ENCODE measurements at regions not wholly inside any gene's neighbourhood (a gene's known extent, or its start where the extent isn't known, plus 50 kb on each side); places are given as distances from the start of the nearest gene placed in this dataset. TPM values are rescaled to one million over a fixed set of nuclear protein-coding genes. Genes with fewer than 3 reads are reported as not detected.

GRCh38 chr7:142337054-142338001 lies 79.5 kb upstream of the PRSS58 start:
- DNase-seq (ENCODE audit: low read depth): no peak

GRCh38 chr7:142334806-142335205 lies 76.9 kb upstream of the PRSS58 start:
- DNase-seq (ENCODE audit: low read depth): no peak

DNA sequence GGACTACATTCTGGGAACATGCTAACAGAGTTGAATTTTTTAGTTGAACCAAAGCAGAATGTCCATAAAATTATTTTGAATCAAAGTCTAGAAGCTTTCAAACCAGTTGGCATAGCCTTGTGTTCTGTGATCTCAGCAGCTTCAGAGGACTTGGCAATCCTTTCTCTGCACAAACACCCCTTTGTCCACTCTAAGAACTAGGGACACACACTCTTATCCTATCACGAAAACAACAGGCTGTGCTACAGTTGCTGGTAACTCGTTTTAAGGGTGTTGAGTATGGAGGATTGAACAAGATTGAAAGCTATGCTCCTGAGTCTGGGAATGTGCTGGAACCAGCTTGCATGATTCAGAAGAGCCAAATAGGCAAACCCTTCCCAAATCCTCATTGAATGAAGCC lies 76.4 kb upstream of the PRSS58 start:
- no peak for DNase-seq (ENCODE audit: low read depth)

DNA sequence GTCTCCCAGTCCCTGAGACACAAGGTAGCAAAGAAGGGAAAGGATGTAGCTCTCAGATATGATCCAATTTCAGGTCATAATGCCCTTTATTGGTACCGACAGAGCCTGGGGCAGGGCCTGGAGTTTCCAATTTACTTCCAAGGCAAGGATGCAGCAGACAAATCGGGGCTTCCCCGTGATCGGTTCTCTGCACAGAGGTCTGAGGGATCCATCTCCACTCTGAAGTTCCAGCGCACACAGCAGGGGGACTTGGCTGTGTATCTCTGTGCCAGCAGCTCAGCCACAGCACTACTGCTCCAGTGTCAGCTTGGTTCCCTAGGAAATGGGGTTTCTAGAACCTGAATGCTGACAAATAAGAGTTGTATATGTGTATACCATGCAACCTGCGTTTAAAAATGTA lies 74.6 kb upstream of the PRSS58 start:
- no peak for DNase-seq (ENCODE audit: low read depth)

DNA sequence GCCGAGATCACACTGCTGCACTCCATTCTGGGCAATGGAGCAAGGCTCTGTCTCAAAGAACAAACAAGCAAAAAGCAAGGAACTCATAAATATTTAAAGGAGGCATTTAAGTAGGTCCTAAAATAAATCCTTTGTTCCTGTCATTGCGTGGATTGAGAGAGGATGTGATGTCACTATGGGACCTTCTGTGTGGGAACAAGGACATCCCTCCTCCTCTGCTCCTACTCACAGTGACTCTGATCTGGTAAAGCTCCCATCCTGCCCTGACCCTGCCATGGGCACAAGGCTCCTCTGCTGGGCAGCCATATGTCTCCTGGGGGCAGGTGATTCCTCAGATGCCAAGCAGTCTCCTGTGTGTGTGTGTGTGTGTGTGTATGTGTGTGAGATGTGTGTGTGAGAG lies 74.1 kb upstream of the PRSS58 start:
- no peak for DNase-seq (ENCODE audit: low read depth)

DNA sequence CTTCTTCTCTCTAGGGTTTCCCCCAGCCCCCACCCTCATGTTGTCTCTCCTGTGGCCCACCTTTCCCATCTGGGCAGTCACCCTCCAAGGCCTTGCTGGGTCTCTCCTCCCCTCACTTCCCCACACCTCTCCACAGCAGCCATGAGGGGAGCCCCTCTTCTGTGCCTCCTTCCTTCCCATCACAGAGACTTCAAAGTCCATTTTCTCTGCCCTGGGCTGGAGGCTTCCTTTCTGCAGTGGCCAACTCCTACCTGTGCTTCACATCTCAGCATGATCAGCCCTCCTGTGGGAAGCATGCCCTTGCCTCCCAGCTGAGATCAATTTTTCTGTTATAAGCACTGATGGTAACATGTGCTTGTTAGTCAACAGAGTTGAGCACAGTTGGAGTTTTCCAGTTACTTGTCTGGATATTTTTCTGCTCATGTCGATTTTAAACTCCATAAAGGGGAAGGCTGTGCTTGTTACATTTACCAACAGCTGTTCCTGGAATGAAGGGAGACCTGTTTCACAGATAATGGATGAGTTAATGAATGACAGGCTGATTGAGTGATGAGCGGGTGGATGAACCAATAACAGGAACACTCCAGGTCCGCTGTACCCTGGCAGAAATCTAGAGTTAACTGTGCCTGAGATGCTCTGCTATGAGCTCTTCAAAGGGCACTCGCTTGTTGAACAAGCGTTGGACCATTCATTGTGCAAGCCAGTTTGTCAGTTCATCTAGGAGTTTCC lies 71.4 kb upstream of the PRSS58 start:
- DNase-seq (ENCODE audit: low read depth): no peak

GRCh38 chr7:142328551-142328950 lies 70.7 kb upstream of the PRSS58 start:
- no peak for DNase-seq (ENCODE audit: low read depth)

DNA sequence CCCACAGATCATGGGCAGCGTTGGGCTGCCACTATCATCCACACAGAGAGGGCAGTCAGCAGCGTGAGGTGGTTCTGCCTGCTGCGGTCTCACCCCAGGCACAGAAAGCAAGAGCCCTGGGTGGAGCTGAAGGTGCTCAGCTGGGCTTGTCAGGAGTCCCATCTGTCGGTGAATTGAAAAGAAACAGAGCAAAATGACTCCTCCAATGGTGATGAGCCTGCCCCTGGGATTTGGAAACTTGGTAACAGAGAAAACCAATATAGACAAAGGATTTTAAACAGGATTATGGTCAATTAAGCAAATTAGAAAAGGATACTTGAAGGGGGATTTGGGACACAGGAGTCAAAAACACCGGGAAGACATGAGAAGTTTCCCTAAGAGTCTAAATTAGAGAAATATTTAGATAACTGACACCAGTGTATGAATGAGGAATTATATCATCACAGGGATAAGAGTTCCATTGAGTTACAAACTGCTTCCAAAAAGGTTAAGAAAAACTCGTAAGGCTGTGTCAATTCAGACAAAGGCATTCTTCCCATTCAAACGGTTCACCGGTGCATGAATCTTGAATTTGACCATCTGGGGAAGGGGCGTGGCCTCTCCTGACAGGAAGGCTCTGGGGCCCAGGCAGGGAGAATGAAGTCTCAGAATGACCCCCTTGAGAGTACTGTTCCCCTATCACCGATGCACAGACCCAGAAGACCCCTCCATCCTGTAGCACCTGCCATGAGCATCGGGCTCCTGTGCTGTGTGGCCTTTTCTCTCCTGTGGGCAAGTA lies 70.0 kb upstream of the PRSS58 start:
- no peak for DNase-seq (ENCODE audit: low read depth)

DNA sequence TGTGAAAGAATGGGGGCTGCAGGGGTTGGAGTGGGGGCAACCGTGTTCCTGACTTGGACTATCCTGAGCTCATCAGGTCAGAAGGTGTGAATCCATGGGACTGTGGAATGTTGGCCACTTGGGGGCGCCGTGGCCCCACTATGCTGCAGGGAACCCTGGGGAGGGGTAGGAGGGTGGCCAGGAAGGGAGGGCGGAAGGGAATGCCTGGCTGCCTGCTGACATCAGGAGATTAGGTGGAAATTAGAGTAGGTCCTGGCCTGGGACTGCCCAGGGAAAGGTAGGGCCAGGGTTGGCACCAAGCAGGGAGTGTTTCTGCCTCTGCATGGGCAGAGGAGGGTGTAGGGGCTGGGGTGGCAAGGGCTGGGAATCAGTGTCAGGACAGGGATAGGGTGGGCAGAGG lies 65.8 kb upstream of the PRSS58 start:
- DNase-seq (ENCODE audit: low read depth): peak; percentile 47

GRCh38 chr7:142321391-142321790 lies 63.5 kb upstream of the PRSS58 start:
- DNase-seq (ENCODE audit: low read depth): no peak

DNA sequence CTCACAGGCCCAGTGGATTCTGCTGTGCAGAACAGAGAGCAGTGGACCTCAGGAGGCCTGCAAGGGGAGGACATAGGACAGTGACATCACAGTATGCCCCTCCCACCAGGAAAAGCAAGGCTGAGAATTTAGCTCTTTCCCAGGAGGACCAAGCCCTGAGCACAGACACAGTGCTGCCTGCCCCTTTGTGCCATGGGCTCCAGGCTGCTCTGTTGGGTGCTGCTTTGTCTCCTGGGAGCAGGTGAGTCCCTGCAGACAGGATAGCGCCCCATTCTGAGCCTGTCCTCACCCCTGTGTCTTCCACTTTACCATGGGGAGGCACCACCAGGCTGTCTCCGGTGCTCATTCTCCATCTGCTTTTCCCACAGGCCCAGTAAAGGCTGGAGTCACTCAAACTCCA lies 63.0 kb upstream of the PRSS58 start:
- DNase-seq (ENCODE audit: low read depth): no peak

GRCh38 chr7:142319970-142320369 lies 62.1 kb upstream of the PRSS58 start:
- DNase-seq (ENCODE audit: low read depth): no peak

GRCh38 chr7:142314281-142314680 lies 56.4 kb upstream of the PRSS58 start:
- DNase-seq (ENCODE audit: low read depth): no peak

DNA sequence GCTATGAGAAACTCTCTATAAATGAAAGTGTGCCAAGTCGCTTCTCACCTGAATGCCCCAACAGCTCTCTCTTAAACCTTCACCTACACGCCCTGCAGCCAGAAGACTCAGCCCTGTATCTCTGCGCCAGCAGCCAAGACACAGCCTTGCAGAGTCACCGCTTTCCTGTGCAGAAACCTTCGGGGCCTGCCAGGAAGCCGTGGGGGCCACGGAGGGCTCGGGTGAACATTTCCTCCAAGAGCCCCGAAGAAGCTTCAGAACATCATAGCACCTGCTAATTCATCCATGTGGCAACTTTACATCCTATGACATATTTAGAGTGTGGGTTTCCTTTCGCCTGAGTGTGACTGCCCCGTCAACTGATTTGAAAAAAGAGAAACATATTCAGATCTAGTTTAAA lies 55.7 kb upstream of the PRSS58 start:
- DNase-seq (ENCODE audit: low read depth): no peak

DNA sequence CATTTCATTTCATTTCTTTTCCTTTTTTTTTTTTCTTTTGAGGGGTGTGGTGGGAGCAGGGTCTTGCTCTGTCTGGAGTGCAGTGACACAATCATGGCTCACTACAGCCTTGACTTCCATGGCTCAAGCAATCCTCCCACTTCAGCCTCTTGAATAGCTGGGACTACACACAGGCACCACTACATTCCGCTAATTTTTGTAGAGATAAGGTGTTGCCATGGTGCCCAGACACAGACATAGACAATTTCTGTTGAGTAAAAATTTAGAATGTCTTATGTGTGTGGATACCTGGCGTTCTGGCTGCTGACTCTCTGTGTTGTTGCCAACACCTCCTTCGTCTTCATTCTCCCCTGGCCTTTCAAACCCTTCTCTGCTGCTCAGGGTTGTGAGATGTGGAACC lies 54.0 kb upstream of the PRSS58 start:
- no peak for DNase-seq (ENCODE audit: low read depth)

DNA sequence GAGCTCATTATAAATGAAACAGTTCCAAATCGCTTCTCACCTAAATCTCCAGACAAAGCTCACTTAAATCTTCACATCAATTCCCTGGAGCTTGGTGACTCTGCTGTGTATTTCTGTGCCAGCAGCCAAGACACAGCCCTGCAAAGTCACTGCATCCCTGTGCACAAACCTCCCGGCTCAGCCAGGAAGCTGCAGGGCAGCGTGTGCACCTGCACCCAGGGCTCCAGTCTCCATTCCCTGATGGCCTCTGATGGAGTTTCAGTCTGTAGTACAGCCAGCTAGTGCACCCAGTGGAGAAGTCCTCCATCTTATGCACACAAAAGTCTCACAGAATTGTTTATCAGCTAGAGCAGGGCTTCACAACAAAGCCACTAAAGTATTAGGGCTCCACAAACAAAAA lies 51.1 kb upstream of the PRSS58 start:
- no peak for DNase-seq (ENCODE audit: low read depth)

GRCh38 chr7:142308326-142308725 lies 50.5 kb upstream of the PRSS58 start:
- no peak for DNase-seq (ENCODE audit: low read depth)

Small RNAs in the stretch of these regions (small RNA-seq; reads per million reads assigned to genes)
- gene TRBV5-2: not detected
- gene TRBV8-1: not detected
- not detected for gene TRBV8-2

All from HT1080 (cell line).